Testis (tissue), 2 donors: ENCODE measurements at regions not wholly inside any gene's neighbourhood (a gene's known extent, or its start where the extent isn't known, plus 50 kb on each side); places are given as distances from the start of the nearest gene placed in this dataset.

Source experiments
- POLR2A ChIP-seq: fragments of 450-650 bp; IDR thresholded peaks from one replicate; pipeline ENCODE4 v1.6.1; 2017; ENCODE audit warnings: antibody characterized with exemption, mild to moderate bottlenecking, moderate library complexity
- TF ChIP-seq, protein P1 (sequence below), 3 experiments: fragments of 450-650 bp in 2 of 3; fragments of 200-600 bp in 1 of 3; sonication (generic) in 1 of 3; IDR thresholded peaks; one replicate each; pipeline ENCODE4 v1.5.1; 2016 to 2019; ENCODE audit warnings: antibody characterized with exemption in 3 of 3, mild to moderate bottlenecking in 2 of 3, moderate library complexity in 1 of 3

DNA sequence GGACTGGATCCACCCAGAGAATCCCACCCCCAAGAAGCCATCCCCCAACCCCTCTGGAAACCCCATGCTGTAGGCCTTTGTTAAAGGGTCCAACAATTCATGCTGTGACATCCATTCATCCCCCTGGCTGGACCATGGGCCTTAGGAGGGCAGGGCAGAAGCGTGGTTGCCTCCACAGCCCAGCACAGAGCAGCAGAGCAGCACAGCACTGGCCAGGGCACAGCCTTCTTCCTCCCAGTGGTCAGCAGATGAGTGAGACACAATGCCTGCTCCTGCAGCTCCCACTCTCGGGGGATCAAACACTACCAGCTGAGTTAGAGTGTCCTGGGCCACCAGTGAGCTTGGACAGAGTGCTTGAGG is 84.5 kb upstream of the LINC01488 start:
- TF ChIP-seq, protein P1, sequence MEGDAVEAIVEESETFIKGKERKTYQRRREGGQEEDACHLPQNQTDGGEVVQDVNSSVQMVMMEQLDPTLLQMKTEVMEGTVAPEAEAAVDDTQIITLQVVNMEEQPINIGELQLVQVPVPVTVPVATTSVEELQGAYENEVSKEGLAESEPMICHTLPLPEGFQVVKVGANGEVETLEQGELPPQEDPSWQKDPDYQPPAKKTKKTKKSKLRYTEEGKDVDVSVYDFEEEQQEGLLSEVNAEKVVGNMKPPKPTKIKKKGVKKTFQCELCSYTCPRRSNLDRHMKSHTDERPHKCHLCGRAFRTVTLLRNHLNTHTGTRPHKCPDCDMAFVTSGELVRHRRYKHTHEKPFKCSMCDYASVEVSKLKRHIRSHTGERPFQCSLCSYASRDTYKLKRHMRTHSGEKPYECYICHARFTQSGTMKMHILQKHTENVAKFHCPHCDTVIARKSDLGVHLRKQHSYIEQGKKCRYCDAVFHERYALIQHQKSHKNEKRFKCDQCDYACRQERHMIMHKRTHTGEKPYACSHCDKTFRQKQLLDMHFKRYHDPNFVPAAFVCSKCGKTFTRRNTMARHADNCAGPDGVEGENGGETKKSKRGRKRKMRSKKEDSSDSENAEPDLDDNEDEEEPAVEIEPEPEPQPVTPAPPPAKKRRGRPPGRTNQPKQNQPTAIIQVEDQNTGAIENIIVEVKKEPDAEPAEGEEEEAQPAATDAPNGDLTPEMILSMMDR (IDR thresholded peaks at IDR 0.05), result no peak
- no peak for TF ChIP-seq POLR2A
